HG03432 (cell line): ENCODE measurements at regions not wholly inside any gene's neighbourhood (a gene's known extent, or its start where the extent isn't known, plus 50 kb on each side); places are given as distances from the start of the nearest gene placed in this dataset.

Source experiments
- ATAC-seq: cut with Tn5 transposase; IDR thresholded peaks from one replicate; pipeline ENCODE4 v1.9.1; 2021; ENCODE audit warnings: mild to moderate bottlenecking, moderate library complexity; ENCODE audit not compliant: unreplicated experiment

- ATAC-seq: no peak
Observed at GRCh38 chrX:30951003-30951402, 61.9 kb upstream of the TAB3 start.

DNA sequence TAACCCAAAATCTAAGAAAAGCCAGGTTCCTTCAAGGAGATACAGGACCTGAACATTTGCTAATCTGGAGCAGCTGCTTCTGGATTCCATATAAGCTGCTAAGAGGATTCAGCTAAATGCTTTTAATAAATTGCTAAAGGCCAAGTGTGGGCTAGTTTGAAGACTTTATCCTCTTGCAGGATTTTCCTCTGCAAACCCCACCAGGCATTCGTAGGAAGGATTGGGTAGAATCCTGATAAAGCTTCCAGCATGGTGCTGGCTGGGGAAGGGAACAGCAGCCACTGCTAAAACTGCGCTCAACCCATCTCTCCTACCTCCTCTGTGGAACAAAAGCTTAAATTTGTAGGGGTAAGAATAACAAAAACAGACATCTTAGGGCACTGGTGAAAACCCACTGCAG lies 61.3 kb upstream of the TAB3 start:
- no peak for ATAC-seq

- ATAC-seq: no peak
Observed at GRCh38 chrX:30949554-30949953, 60.5 kb upstream of the TAB3 start.

DNA sequence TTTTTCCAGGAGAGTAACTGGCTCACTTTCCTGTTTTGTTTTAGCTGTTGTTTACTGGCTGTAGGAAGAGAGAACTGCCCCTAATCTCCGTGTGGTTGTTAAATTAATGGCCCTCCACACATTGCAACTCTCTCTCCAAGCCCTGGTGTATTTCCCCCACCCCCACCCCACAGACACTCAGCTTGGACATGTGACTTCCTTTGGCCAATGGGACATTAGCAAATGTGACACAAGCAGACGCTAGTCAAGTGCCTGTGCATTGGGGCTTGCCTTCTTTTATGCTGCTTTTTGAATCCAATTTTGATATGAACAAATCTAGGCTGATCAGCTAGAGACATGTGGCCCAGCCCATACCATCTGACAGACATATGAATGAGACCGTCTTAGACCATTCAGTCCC lies 59.6 kb upstream of the TAB3 start:
- no peak for ATAC-seq

GRCh38 chrX:30948051-30948450 lies 59.0 kb upstream of the TAB3 start:
- ATAC-seq: no peak

DNA sequence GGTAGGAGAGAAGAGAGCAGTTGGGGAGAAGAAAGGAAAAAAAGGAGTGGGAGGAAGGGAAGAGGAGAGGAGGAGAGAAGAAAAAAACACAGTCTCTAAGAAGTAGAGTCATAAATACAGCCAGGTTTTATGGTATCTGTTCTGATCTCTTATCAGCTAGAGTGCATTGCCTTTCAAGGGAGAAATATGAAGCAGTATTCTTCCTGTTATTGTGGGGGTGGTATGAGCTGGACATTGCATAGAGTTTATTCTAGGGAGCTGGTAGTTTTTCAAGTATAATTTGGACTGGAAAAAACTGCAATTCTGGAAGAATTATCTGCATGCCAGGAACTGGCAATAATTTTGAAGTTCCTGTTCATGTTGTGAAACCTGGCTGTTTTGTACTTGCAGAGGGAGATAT lies 54.9 kb upstream of the TAB3 start:
- ATAC-seq: no peak

DNA sequence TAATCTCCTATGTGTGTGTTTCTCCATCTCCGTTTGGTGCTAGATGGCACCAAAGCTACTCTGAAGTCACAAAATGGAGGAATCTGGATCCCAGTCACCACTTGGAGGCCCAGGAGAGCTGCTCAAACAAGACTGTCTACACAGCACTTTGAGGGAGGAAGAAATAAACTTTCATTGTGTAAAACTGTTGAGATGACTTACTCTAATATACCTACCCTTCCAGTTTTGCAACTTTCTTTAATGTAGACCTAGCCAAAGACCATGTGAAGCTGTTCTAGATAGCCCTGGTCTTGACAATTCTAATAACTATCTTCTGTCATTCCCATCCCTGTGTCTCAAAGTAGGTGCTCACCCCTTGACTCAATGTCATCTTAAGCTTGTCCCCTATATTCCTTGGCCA lies 52.8 kb upstream of the TAB3 start:
- no peak for ATAC-seq

GRCh38 chrX:30939928-30940327 lies 50.9 kb upstream of the TAB3 start:
- no peak for ATAC-seq
